MM.1S (cell line): ENCODE measurements at regions not wholly inside any gene's neighbourhood (a gene's known extent, or its start where the extent isn't known, plus 50 kb on each side); places are given as distances from the start of the nearest gene placed in this dataset.

ENCODE experiments used
- EZH2 ChIP-seq: fragments of 300-600 bp; sonication (generic); optimal IDR thresholded peaks from 2 replicates; pipeline ENCODE3; 2017; ENCODE audit warnings: low read depth, mild to moderate bottlenecking, antibody characterized with exemption, low read length, mixed read lengths
- EZH2phosphoT487 ChIP-seq: fragments of 300-600 bp; sonication (generic); IDR thresholded peaks from 2 replicates; pipeline ENCODE4 v1.6.1; 2018; ENCODE audit warnings: antibody characterized with exemption, low read length
- TF ChIP-seq, protein P1 (sequence below): fragments of 300-600 bp; sonication (generic); IDR thresholded peaks from 2 replicates; pipeline ENCODE4 v1.5.1; 2016; ENCODE audit warnings: antibody characterized with exemption, low read length, mixed read lengths

GRCh38 chr4:187160486-187160885 is 436.8 kb upstream of the FAT1 start:
- TF ChIP-seq EZH2phosphoT487 = no peak
- TF ChIP-seq, protein P1, sequence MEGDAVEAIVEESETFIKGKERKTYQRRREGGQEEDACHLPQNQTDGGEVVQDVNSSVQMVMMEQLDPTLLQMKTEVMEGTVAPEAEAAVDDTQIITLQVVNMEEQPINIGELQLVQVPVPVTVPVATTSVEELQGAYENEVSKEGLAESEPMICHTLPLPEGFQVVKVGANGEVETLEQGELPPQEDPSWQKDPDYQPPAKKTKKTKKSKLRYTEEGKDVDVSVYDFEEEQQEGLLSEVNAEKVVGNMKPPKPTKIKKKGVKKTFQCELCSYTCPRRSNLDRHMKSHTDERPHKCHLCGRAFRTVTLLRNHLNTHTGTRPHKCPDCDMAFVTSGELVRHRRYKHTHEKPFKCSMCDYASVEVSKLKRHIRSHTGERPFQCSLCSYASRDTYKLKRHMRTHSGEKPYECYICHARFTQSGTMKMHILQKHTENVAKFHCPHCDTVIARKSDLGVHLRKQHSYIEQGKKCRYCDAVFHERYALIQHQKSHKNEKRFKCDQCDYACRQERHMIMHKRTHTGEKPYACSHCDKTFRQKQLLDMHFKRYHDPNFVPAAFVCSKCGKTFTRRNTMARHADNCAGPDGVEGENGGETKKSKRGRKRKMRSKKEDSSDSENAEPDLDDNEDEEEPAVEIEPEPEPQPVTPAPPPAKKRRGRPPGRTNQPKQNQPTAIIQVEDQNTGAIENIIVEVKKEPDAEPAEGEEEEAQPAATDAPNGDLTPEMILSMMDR = no peak
- no peak for TF ChIP-seq EZH2
